ENCODE measurements at regions not wholly inside any gene's neighbourhood (a gene's known extent, or its start where the extent isn't known, plus 50 kb on each side); places are given as distances from the start of the nearest gene placed in this dataset.

GRCh38 chr14:71193663-71194062, 286.4 kb downstream of the PCNX1 start:
- no peak for TF ChIP-seq CTCF (IDR thresholded peaks at IDR 0.05; ENCODE audit: insufficient read depth, low read depth, low read length)
- no peak for TF ChIP-seq EZH2 (IDR thresholded peaks at IDR 0.05; ENCODE audit: insufficient read depth, low read length)
